ENCODE measurements at regions not wholly inside any gene's neighbourhood (a gene's known extent, or its start where the extent isn't known, plus 50 kb on each side); places are given as distances from the start of the nearest gene placed in this dataset.

- Mint-ChIP-seq H3K36me3 (ENCODE audit: unreplicated experiment) (no peaks in the 10 kb centered on the region), H3K9me3 (ENCODE audit: unreplicated experiment) (peaks cover 1% of the 10 kb centered on the region), H3K27me3 (ENCODE audit: unreplicated experiment) (no peaks in the 10 kb centered on the region), H3K27ac (ENCODE audit: unreplicated experiment) (no peak overlapping the region), H3K4me3 (ENCODE audit: unreplicated experiment) (no peak overlapping the region), H3K4me1 (ENCODE audit: low read depth, unreplicated experiment) (peaks cover 10% of the 10 kb centered on the region)
- DNase-seq: no peak
- TF ChIP-seq, protein P1, sequence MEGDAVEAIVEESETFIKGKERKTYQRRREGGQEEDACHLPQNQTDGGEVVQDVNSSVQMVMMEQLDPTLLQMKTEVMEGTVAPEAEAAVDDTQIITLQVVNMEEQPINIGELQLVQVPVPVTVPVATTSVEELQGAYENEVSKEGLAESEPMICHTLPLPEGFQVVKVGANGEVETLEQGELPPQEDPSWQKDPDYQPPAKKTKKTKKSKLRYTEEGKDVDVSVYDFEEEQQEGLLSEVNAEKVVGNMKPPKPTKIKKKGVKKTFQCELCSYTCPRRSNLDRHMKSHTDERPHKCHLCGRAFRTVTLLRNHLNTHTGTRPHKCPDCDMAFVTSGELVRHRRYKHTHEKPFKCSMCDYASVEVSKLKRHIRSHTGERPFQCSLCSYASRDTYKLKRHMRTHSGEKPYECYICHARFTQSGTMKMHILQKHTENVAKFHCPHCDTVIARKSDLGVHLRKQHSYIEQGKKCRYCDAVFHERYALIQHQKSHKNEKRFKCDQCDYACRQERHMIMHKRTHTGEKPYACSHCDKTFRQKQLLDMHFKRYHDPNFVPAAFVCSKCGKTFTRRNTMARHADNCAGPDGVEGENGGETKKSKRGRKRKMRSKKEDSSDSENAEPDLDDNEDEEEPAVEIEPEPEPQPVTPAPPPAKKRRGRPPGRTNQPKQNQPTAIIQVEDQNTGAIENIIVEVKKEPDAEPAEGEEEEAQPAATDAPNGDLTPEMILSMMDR (IDR thresholded peaks at IDR 0.05; ENCODE audit: partially characterized antibody, unreplicated experiment): no peak
These were observed 138.4 kb upstream of the BACE2 start for GRCh38 chr21:41029571-41029970.

- H3K27me3 Mint-ChIP-seq (ENCODE audit: unreplicated experiment): no peaks in the 10 kb centered on the region
- H3K9me3 Mint-ChIP-seq (ENCODE audit: unreplicated experiment): peaks cover 3% of the 10 kb centered on the region
- H3K4me3 Mint-ChIP-seq (ENCODE audit: unreplicated experiment): no peak overlapping the region
- H3K36me3 Mint-ChIP-seq (ENCODE audit: unreplicated experiment): peaks cover 7% of the 10 kb centered on the region
- no peak for DNase-seq
- peaks cover 4% of the 10 kb centered on the region for H3K4me1 Mint-ChIP-seq (ENCODE audit: low read depth, unreplicated experiment)
- no peak overlapping the region for H3K27ac Mint-ChIP-seq (ENCODE audit: unreplicated experiment)
- TF ChIP-seq, protein P1 (IDR thresholded peaks at IDR 0.05; ENCODE audit: partially characterized antibody, unreplicated experiment): no peak
These were observed 136.2 kb upstream of the BACE2 start for GRCh38 chr21:41031701-41032220.

- Mint-ChIP-seq H3K36me3 (ENCODE audit: unreplicated experiment) (peaks cover 7% of the 10 kb centered on the region), H3K27me3 (ENCODE audit: unreplicated experiment) (no peaks in the 10 kb centered on the region), H3K4me1 (ENCODE audit: low read depth, unreplicated experiment) (peaks cover 4% of the 10 kb centered on the region), H3K4me3 (ENCODE audit: unreplicated experiment) (no peak overlapping the region), H3K9me3 (ENCODE audit: unreplicated experiment) (peaks cover 3% of the 10 kb centered on the region), H3K27ac (ENCODE audit: unreplicated experiment) (no peak overlapping the region)
- TF ChIP-seq, protein P1 (IDR thresholded peaks at IDR 0.05; ENCODE audit: partially characterized antibody, unreplicated experiment): no peak
- DNase-seq: no peak
These were observed 135.4 kb upstream of the BACE2 start for GRCh38 chr21:41032541-41032940.

DNA sequence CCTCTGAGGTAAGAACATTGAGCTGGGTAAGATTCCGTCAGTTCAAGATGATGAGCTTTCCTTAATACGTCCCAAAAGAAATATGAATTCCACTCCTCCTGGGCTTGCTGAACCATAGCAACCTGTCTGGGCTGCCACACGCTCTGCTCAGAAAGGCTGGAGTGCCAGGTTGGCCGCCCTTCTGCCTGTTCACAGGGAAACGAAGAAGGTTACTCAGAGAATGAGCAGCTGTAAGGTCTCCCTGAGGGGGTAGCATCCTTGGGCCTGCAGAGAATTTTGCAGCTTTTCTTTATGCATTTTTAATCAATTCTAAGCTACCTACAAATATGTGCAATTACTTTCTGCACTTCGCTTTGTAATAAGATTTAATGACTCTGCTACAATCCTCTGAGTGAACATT, 130.7 kb upstream of the BACE2 start:
- Mint-ChIP-seq H3K4me3 (ENCODE audit: unreplicated experiment) (no peak overlapping the region), H3K27ac (ENCODE audit: unreplicated experiment) (no peak overlapping the region), H3K4me1 (ENCODE audit: low read depth, unreplicated experiment) (no peaks in the 10 kb centered on the region), H3K9me3 (ENCODE audit: unreplicated experiment) (peaks cover 3% of the 10 kb centered on the region), H3K36me3 (ENCODE audit: unreplicated experiment) (peaks cover 13% of the 10 kb centered on the region), H3K27me3 (ENCODE audit: unreplicated experiment) (no peaks in the 10 kb centered on the region)
- DNase-seq: no peak
- TF ChIP-seq, protein P1 (IDR thresholded peaks at IDR 0.05; ENCODE audit: partially characterized antibody, unreplicated experiment): no peak

DNA sequence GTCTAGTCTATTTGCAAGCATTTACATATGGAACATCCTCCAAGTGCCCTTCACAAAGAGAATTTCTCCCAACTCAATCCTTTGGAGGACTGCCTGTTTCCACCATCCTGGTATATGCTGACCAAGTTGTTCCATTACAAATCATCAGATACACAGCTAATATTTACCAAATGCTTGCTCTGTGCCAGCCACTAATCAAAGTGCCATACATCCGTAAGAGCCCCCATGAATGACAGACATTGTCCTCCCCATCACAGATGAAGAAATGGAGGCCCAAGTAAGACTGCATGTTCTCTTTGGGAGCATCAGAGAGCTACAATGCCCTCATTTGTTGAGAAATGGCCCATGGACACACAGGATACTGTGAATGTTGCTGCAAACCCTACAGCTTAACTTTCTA, 130.0 kb upstream of the BACE2 start:
- Mint-ChIP-seq H3K4me3 (ENCODE audit: unreplicated experiment) (no peak overlapping the region), H3K27ac (ENCODE audit: unreplicated experiment) (no peak overlapping the region), H3K27me3 (ENCODE audit: unreplicated experiment) (no peaks in the 10 kb centered on the region), H3K4me1 (ENCODE audit: low read depth, unreplicated experiment) (no peaks in the 10 kb centered on the region), H3K36me3 (ENCODE audit: unreplicated experiment) (peaks cover 13% of the 10 kb centered on the region), H3K9me3 (ENCODE audit: unreplicated experiment) (peaks cover 3% of the 10 kb centered on the region)
- TF ChIP-seq, protein P1 (IDR thresholded peaks at IDR 0.05; ENCODE audit: partially characterized antibody, unreplicated experiment): no peak
- no peak for DNase-seq
